Endothelial cell of umbilical vein (primary cell): ENCODE measurements at regions not wholly inside any gene's neighbourhood (a gene's known extent, or its start where the extent isn't known, plus 50 kb on each side); places are given as distances from the start of the nearest gene placed in this dataset.

Experiments
- CTCF ChIP-seq, 2 donors: IDR thresholded peaks; 1 replicate in 1 of 2; 2 replicates in 1 of 2; pipeline ENCODE4 v1.5.1; 2011; ENCODE audit warnings: low read length in 2 of 2, mild to moderate bottlenecking in 2 of 2, moderate library complexity in 2 of 2, control low read depth in 1 of 2, inconsistent platforms in 1 of 2, low read depth in 1 of 2; ENCODE audit not compliant: insufficient read depth in 1 of 2; ENCODE audit errors: extremely low read depth in 1 of 2
- EZH2 ChIP-seq: IDR thresholded peaks from 2 replicates; pipeline ENCODE4 v1.6.1; 2012; ENCODE audit warnings: borderline replicate concordance, low read depth, mild to moderate bottlenecking, moderate library complexity, low read length, inconsistent platforms; ENCODE audit not compliant: severe bottlenecking
- JUN ChIP-seq: IDR thresholded peaks from 2 replicates; pipeline ENCODE4 v1.6.1; 2011; ENCODE audit warnings: borderline replicate concordance, low read depth; ENCODE audit not compliant: insufficient read length, insufficient read depth
- MYC ChIP-seq: IDR thresholded peaks from one replicate; pipeline ENCODE4 v1.6.1; 2011; ENCODE audit warnings: mild to moderate bottlenecking, low read depth, low read length
- POLR2A ChIP-seq: IDR thresholded peaks from 2 replicates; pipeline ENCODE4 v1.6.1; 2012; ENCODE audit warnings: low read depth, mild to moderate bottlenecking, control low read depth, low read length
- POLR2AphosphoS5 ChIP-seq: IDR thresholded peaks from 2 replicates; pipeline ENCODE4 v1.6.1; 2012; ENCODE audit warnings: low read depth, mild to moderate bottlenecking, control low read depth, low read length, moderate library complexity; ENCODE audit not compliant: insufficient read depth
- TF ChIP-seq, protein P1 (sequence below): IDR thresholded peaks from 2 replicates; pipeline ENCODE4 v1.6.1; 2011; ENCODE audit not compliant: insufficient read depth, insufficient read length

DNA sequence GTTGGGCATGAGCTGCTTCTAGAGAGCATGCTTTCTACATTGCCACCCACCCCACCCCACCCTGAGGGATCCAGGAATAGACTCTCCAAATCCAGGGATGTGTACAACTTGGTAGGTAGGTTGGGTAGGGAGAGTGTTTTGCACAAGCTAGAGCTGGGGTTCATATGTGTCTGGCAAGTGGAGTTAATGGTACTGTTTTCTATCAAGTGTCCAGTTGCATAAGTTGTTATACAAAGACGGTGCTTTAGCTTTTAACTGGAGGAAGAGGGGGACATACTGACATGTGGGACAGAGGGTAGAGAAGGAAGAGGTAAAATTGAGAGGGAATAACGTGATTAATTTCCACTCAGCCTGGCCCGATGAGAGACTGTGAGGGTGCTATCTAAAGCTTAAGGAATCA is 51.0 kb upstream of the TNC start:
- TF ChIP-seq CTCF (IDR thresholded peaks at IDR 0.05; ENCODE audit: extremely low read depth in 1 of 2, insufficient read depth in 1 of 2, low read depth in 1 of 2, low read length in 2 of 2) (no peak), POLR2A (no peak), EZH2 (no peak), MYC (no peak), POLR2AphosphoS5 (no peak), JUN (no peak)
- TF ChIP-seq, protein P1, sequence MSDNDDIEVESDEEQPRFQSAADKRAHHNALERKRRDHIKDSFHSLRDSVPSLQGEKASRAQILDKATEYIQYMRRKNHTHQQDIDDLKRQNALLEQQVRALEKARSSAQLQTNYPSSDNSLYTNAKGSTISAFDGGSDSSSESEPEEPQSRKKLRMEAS = no peak
